LoVo (cell line): ENCODE measurements at regions not wholly inside any gene's neighbourhood (a gene's known extent, or its start where the extent isn't known, plus 50 kb on each side); places are given as distances from the start of the nearest gene placed in this dataset.
A peak's percentile ranks its signal among the peaks of the same experiment; 100 is the strongest.
"Not testable (repeated sequence)": the region's sequence is repeated elsewhere in the genome, so short reads cannot be mapped to it uniquely, and the experiment has no call there.

Source experiments
- DNase-seq: peaks from one replicate; pipeline ENCODE4 v3.0.0-alpha.2; 2016; ENCODE audit warnings: low spot score

GRCh38 chr7:121561717-121562116, 165.6 kb upstream of the FAM3C start:
- DNase-seq: no peak

- DNase-seq: no peak
Observed at GRCh38 chr7:121560267-121560990, 164.3 kb upstream of the FAM3C start.

GRCh38 chr7:121558288-121558687, 162.2 kb upstream of the FAM3C start:
- no peak for DNase-seq

GRCh38 chr7:121557034-121557892, 161.2 kb upstream of the FAM3C start:
- DNase-seq: peak; percentile 38

- no peak for DNase-seq
Observed at GRCh38 chr7:121555558-121555957, 159.4 kb upstream of the FAM3C start.

- DNase-seq: peak; percentile 91
Observed at GRCh38 chr7:121547544-121548092, 151.5 kb upstream of the FAM3C start.

GRCh38 chr7:121546632-121547543, 150.8 kb upstream of the FAM3C start:
- DNase-seq: peak; percentile 23

- DNase-seq: no peak
Observed at GRCh38 chr7:121545418-121545817, 149.3 kb upstream of the FAM3C start.

GRCh38 chr7:121544726-121545125, 148.6 kb upstream of the FAM3C start:
- peak; percentile 97 for DNase-seq

GRCh38 chr7:121544238-121544637, 148.1 kb upstream of the FAM3C start:
- no peak for DNase-seq

GRCh38 chr7:121541457-121541856, 145.3 kb upstream of the FAM3C start:
- DNase-seq: peak; percentile 19

GRCh38 chr7:121540138-121540537, 144.0 kb upstream of the FAM3C start:
- DNase-seq: no peak

GRCh38 chr7:121537031-121537430, 140.9 kb upstream of the FAM3C start:
- DNase-seq: no peak

GRCh38 chr7:121531175-121532070, 135.3 kb upstream of the FAM3C start:
- DNase-seq: peak; percentile 9

GRCh38 chr7:121530227-121531174, 134.4 kb upstream of the FAM3C start:
- peak; percentile 99 for DNase-seq

GRCh38 chr7:121529003-121529402, 132.9 kb upstream of the FAM3C start:
- no peak for DNase-seq

GRCh38 chr7:121526210-121526609, 130.1 kb upstream of the FAM3C start:
- DNase-seq: not testable (repeated sequence)

GRCh38 chr7:121525155-121525819, 129.2 kb upstream of the FAM3C start:
- no peak for DNase-seq
